ENCODE measurements at regions not wholly inside any gene's neighbourhood (a gene's known extent, or its start where the extent isn't known, plus 50 kb on each side); places are given as distances from the start of the nearest gene placed in this dataset.
"Not testable (repeated sequence)": the region's sequence is repeated elsewhere in the genome, so short reads cannot be mapped to it uniquely, and the experiment has no call there.

- no peak for TF ChIP-seq CTCF (conservative IDR thresholded peaks at IDR 0.05; ENCODE audit: low read depth, low read length)
- no peak overlapping the region for H3K4me3 ChIP-seq (ENCODE audit: low read depth, low read length)
- DNase-seq (ENCODE audit: low read depth): no peak
These were observed 453.8 kb upstream of the POU3F2 start for GRCh38 chr6:98380589-98380988.

- TF ChIP-seq CTCF (conservative IDR thresholded peaks at IDR 0.05; ENCODE audit: low read depth, low read length): no peak
- no peak for DNase-seq (ENCODE audit: low read depth)
- no peak overlapping the region for H3K4me3 ChIP-seq (ENCODE audit: low read depth, low read length)
These were observed 452.1 kb upstream of the POU3F2 start for GRCh38 chr6:98382246-98382645.

- no peak for TF ChIP-seq CTCF (conservative IDR thresholded peaks at IDR 0.05; ENCODE audit: low read depth, low read length)
- no peak overlapping the region for H3K4me3 ChIP-seq (ENCODE audit: low read depth, low read length)
- DNase-seq (ENCODE audit: low read depth): no peak
These were observed 450.0 kb upstream of the POU3F2 start for GRCh38 chr6:98384334-98384733.

- DNase-seq (ENCODE audit: low read depth): no peak
- TF ChIP-seq CTCF (conservative IDR thresholded peaks at IDR 0.05; ENCODE audit: low read depth, low read length): no peak
- H3K4me3 ChIP-seq (ENCODE audit: low read depth, low read length): no peak overlapping the region
These were observed 449.6 kb upstream of the POU3F2 start for GRCh38 chr6:98384801-98385200.

GRCh38 chr6:98395610-98396166 lies 438.7 kb upstream of the POU3F2 start:
- no peak overlapping the region for H3K4me3 ChIP-seq (ENCODE audit: low read depth, low read length)
- no peak for TF ChIP-seq CTCF (conservative IDR thresholded peaks at IDR 0.05; ENCODE audit: low read depth, low read length)
- no peak for DNase-seq (ENCODE audit: low read depth)

- no peak overlapping the region for H3K4me3 ChIP-seq (ENCODE audit: low read depth, low read length)
- DNase-seq (ENCODE audit: low read depth): no peak
- TF ChIP-seq CTCF (conservative IDR thresholded peaks at IDR 0.05; ENCODE audit: low read depth, low read length): no peak
These were observed 418.3 kb upstream of the POU3F2 start for GRCh38 chr6:98416027-98416426.

- H3K4me3 ChIP-seq (ENCODE audit: low read depth, low read length); DNase-seq (ENCODE audit: low read depth): not testable (repeated sequence)
These were observed 417.7 kb upstream of the POU3F2 start for GRCh38 chr6:98416497-98417158.

Measured in epithelial cell of proximal tubule (primary cell).